HG03469 (cell line): ENCODE measurements at regions not wholly inside any gene's neighbourhood (a gene's known extent, or its start where the extent isn't known, plus 50 kb on each side); places are given as distances from the start of the nearest gene placed in this dataset.

ENCODE experiments used
- ATAC-seq: cut with Tn5 transposase; IDR thresholded peaks from one replicate; pipeline ENCODE4 v1.9.1; 2021; ENCODE audit warnings: mild to moderate bottlenecking, moderate library complexity, moderate number of reproducible peaks; ENCODE audit not compliant: unreplicated experiment

- ATAC-seq = no peak
Observed at GRCh38 chr10:8527773-8528172, 473.3 kb downstream of the GATA3 start.

GRCh38 chr10:8531116-8531515, 476.6 kb downstream of the GATA3 start:
- no peak for ATAC-seq

- ATAC-seq = no peak
Observed at GRCh38 chr10:8532647-8533046, 478.2 kb downstream of the GATA3 start.

GRCh38 chr10:8533462-8533861, 479.0 kb downstream of the GATA3 start:
- no peak for ATAC-seq

GRCh38 chr10:8534096-8534495, 479.6 kb downstream of the GATA3 start:
- no peak for ATAC-seq

GRCh38 chr10:8534891-8535290, 480.4 kb downstream of the GATA3 start:
- ATAC-seq = no peak

GRCh38 chr10:8539056-8539455, 484.6 kb downstream of the GATA3 start:
- no peak for ATAC-seq

GRCh38 chr10:8543361-8544056, 489.0 kb downstream of the GATA3 start:
- no peak for ATAC-seq

GRCh38 chr10:8544057-8544380, 489.5 kb downstream of the GATA3 start:
- ATAC-seq = no peak

- no peak for ATAC-seq
Observed at GRCh38 chr10:8544500-8544899, 490.0 kb downstream of the GATA3 start.

- ATAC-seq = no peak
Observed at GRCh38 chr10:8554574-8554973, 500.1 kb downstream of the GATA3 start.

- no peak for ATAC-seq
Observed at GRCh38 chr10:8556321-8556720, 501.8 kb downstream of the GATA3 start.

GRCh38 chr10:8563478-8563877, 509.0 kb downstream of the GATA3 start:
- no peak for ATAC-seq

- ATAC-seq = no peak
Observed at GRCh38 chr10:8566737-8567136, 512.2 kb downstream of the GATA3 start.

- ATAC-seq = no peak
Observed at GRCh38 chr10:8568401-8568800, 513.9 kb downstream of the GATA3 start.

GRCh38 chr10:8575620-8576019, 521.1 kb downstream of the GATA3 start:
- no peak for ATAC-seq

- ATAC-seq = no peak
Observed at GRCh38 chr10:8576281-8576680, 521.8 kb downstream of the GATA3 start.

GRCh38 chr10:8576911-8577310, 522.4 kb downstream of the GATA3 start:
- ATAC-seq = no peak

GRCh38 chr10:8577686-8578085, 523.2 kb downstream of the GATA3 start:
- ATAC-seq = no peak

GRCh38 chr10:8581521-8582225, 527.2 kb downstream of the GATA3 start:
- no peak for ATAC-seq

GRCh38 chr10:8583096-8583495, 528.6 kb downstream of the GATA3 start:
- no peak for ATAC-seq

GRCh38 chr10:8584666-8585065, 530.2 kb downstream of the GATA3 start:
- no peak for ATAC-seq

- no peak for ATAC-seq
Observed at GRCh38 chr10:8586504-8586903, 532.0 kb downstream of the GATA3 start.
